A549 (cell line): ENCODE measurements at regions not wholly inside any gene's neighbourhood (a gene's known extent, or its start where the extent isn't known, plus 50 kb on each side); places are given as distances from the start of the nearest gene placed in this dataset.

ENCODE experiments used
- ATAC-seq, 2 experiments: fragments of 200-7000 bp in 1 of 2; fragments of >200 bp in 1 of 2; cut with Nextera tagmentation in 1 of 2; cut with Tn5 transposase in 1 of 2; 3 replicates each; pipeline versions ENCODE4 v1.8.0 to v1.9.1; 2018 to 2020; ENCODE audit warnings: mild to moderate bottlenecking in 1 of 2, moderate library complexity in 1 of 2
- CTCF ChIA-PET: fragments of 300-600 bp; sonication (Branson Sonifier 250); formaldehyde crosslinking; extraction: SDS; loops from one replicate; lab custom pipeline; 2021; ENCODE audit warnings: antibody characterized with exemption, inconsistent platforms; lab: Yijun Ruan, JAX
- POLR2A ChIA-PET: fragments of 350-600 bp; formaldehyde crosslinking; extraction: SDS; loops from one replicate; lab custom pipeline; 2021; ENCODE audit warnings: antibody characterized with exemption, inconsistent platforms; lab: Yijun Ruan, JAX
- DNase-seq, 2 experiments: peaks; one replicate each; pipeline versions ENCODE4 v3.0.0 to v3.0.0-alpha.2; 2011 to 2016; ENCODE audit warnings: low read depth in 1 of 2, low spot score in 1 of 2
- FAIRE-seq: peaks from 2 replicates; lab custom pipeline; 2011; peaks lifted over from hg19 to GRCh38; lab: Jason Lieb, UNC
- H3K27ac ChIP-seq, 2 experiments: fragments of >200 bp; sonication (Bioruptor Twin); formaldehyde crosslinking; 3 replicates each; pipeline ENCODE4 v1.5.1; 2016 to 2017
- H3K4me1 ChIP-seq: fragments of >200 bp; sonication (Bioruptor Twin); formaldehyde crosslinking; 3 replicates; pipeline ENCODE4 v1.6.1; 2016
- H3K4me2 ChIP-seq: fragments of >200 bp; sonication (Bioruptor Twin); formaldehyde crosslinking; 3 replicates; pipeline ENCODE4 v1.6.1; 2016
- H3K4me3 ChIP-seq: fragments of >200 bp; sonication (Bioruptor Twin); formaldehyde crosslinking; 3 replicates; pipeline ENCODE4 v1.5.1; 2016
- H3K9me3 ChIP-seq: fragments of >200 bp; sonication (Bioruptor Twin); formaldehyde crosslinking; 3 replicates; pipeline ENCODE4 v1.6.1; 2016
- BHLHE40 ChIP-seq: IDR thresholded peaks from 2 replicates; pipeline ENCODE4 v1.6.1; 2012; ENCODE audit warnings: low read depth, low read length, inconsistent platforms
- CHD4 ChIP-seq: fragments of 200-600 bp; sonication (generic); IDR thresholded peaks from 2 replicates; pipeline ENCODE4 v1.6.1; 2016; ENCODE audit warnings: antibody characterized with exemption, mild to moderate bottlenecking, borderline replicate concordance
- EHF ChIP-seq: fragments of 250-450 bp; sonication (Bioruptor Pico); IDR thresholded peaks from 2 replicates; pipeline ENCODE4 v1.5.0; 2020; ENCODE audit warnings: mild to moderate bottlenecking
- FOXS1 ChIP-seq: fragments of 250-450 bp; sonication (Bioruptor Pico); IDR thresholded peaks from 2 replicates; pipeline ENCODE4 v1.5.0; 2020; ENCODE audit warnings: mild to moderate bottlenecking, moderate library complexity
- GATA3 ChIP-seq: IDR thresholded peaks from 2 replicates; pipeline ENCODE4 v1.6.1; 2012; ENCODE audit warnings: borderline replicate concordance
- HEYL ChIP-seq: fragments of 250-450 bp; sonication (Bioruptor Pico); IDR thresholded peaks from 2 replicates; pipeline ENCODE4 v1.8.0; 2021; ENCODE audit warnings: mild to moderate bottlenecking, moderate library complexity
- HOXA7 ChIP-seq: fragments of 250-450 bp; sonication (Bioruptor Pico); IDR thresholded peaks from 2 replicates; pipeline ENCODE4 v1.5.0; 2020; ENCODE audit warnings: mild to moderate bottlenecking, moderate library complexity
- HOXB13 ChIP-seq: fragments of 250-450 bp; sonication (Bioruptor Pico); IDR thresholded peaks from 2 replicates; pipeline ENCODE4 v1.5.0; 2020; ENCODE audit warnings: low read depth, mild to moderate bottlenecking, moderate library complexity
- HOXB5 ChIP-seq: fragments of 250-450 bp; sonication (Bioruptor Pico); IDR thresholded peaks from 2 replicates; pipeline ENCODE4 v1.5.0; 2020; ENCODE audit warnings: mild to moderate bottlenecking, moderate library complexity
- JUN ChIP-seq, 2 experiments: fragments of >200 bp; sonication (Bioruptor Twin); formaldehyde crosslinking; IDR thresholded peaks; 2 replicates in 1 of 2; 3 replicates in 1 of 2; pipeline ENCODE4 v1.6.1; 2016 to 2017
- JUNB ChIP-seq: fragments of >200 bp; sonication (Bioruptor Twin); formaldehyde crosslinking; IDR thresholded peaks from 2 replicates; pipeline ENCODE4 v1.6.1; 2016
- KDM1A ChIP-seq: fragments of 200-600 bp; sonication (generic); IDR thresholded peaks from 2 replicates; pipeline ENCODE4 v1.6.1; 2016; ENCODE audit warnings: low read depth, mild to moderate bottlenecking
- KDM5A ChIP-seq: fragments of 200-600 bp; sonication (generic); IDR thresholded peaks from 2 replicates; pipeline ENCODE4 v1.6.1; 2016; ENCODE audit warnings: antibody characterized with exemption, mild to moderate bottlenecking
- MAZ ChIP-seq: fragments of 150-350 bp; IDR thresholded peaks from 2 replicates; pipeline ENCODE4 v1.6.1; 2014; ENCODE audit warnings: antibody characterized with exemption, low read depth, low read length, borderline replicate concordance
- NPAS2 ChIP-seq: fragments of 250-450 bp; sonication (Bioruptor Pico); IDR thresholded peaks from 2 replicates; pipeline ENCODE4 v1.8.0; 2022; ENCODE audit warnings: mild to moderate bottlenecking, moderate library complexity, borderline replicate concordance
- NR3C1 ChIP-seq: fragments of >200 bp; sonication (Bioruptor Twin); formaldehyde crosslinking; IDR thresholded peaks from 3 replicates; pipeline ENCODE4 v1.6.1; 2017
- POLR2AphosphoS2 ChIP-seq: conservative IDR thresholded peaks from 2 replicates; pipeline ENCODE4 v1.6.1; 2012; ENCODE audit warnings: low read length, improper control_type of control experiment, inconsistent platforms
- RCOR1 ChIP-seq: fragments of 150-350 bp; IDR thresholded peaks from 2 replicates; pipeline ENCODE4 v1.6.1; 2014; ENCODE audit warnings: antibody characterized with exemption, low read length, low read depth
- RFX5 ChIP-seq: fragments of 450-650 bp; IDR thresholded peaks from 2 replicates; pipeline ENCODE4 v1.7.1; 2014; ENCODE audit warnings: antibody characterized with exemption, mild to moderate bottlenecking, moderate library complexity
- RNF2 ChIP-seq: fragments of 200-600 bp; sonication (generic); IDR thresholded peaks from 2 replicates; pipeline ENCODE4 v1.6.1; 2016; ENCODE audit warnings: low read depth, mild to moderate bottlenecking, antibody characterized with exemption, moderate library complexity, borderline replicate concordance
- SREBF2 ChIP-seq: fragments of 450-650 bp; IDR thresholded peaks from 2 replicates; pipeline ENCODE4 v1.6.1; 2014; ENCODE audit warnings: mild to moderate bottlenecking, moderate library complexity
- TP53 ChIP-seq: fragments of 250-450 bp; sonication (Bioruptor Pico); IDR thresholded peaks from 2 replicates; pipeline ENCODE4 v1.5.0; 2021; ENCODE audit warnings: mild to moderate bottlenecking, moderate library complexity
- ZC3H11A ChIP-seq: fragments of 450-650 bp; IDR thresholded peaks from 2 replicates; pipeline ENCODE4 v1.6.1; 2014; ENCODE audit warnings: antibody characterized with exemption, mild to moderate bottlenecking
- ZSCAN20 ChIP-seq: fragments of 250-450 bp; sonication (Bioruptor Pico); IDR thresholded peaks from 2 replicates; pipeline ENCODE4 v1.8.0; 2022; ENCODE audit warnings: mild to moderate bottlenecking, moderate library complexity
- WGBS: methylation state at CpG from one replicate; pipeline ENCODE4 v1.1.6; 2017; ENCODE audit errors: missing lambda C conversion rate; 5-methylcytosine and 5-hydroxymethylcytosine counted together
- TF ChIP-seq, protein P1 (sequence below): fragments of 250-450 bp; sonication (Bioruptor Pico); IDR thresholded peaks from 2 replicates; pipeline ENCODE4 v1.5.0; 2020; ENCODE audit warnings: low read depth, mild to moderate bottlenecking, moderate library complexity
- TF ChIP-seq, protein P2 (sequence below): IDR thresholded peaks from 2 replicates; pipeline ENCODE4 v1.6.1; 2012

DNA sequence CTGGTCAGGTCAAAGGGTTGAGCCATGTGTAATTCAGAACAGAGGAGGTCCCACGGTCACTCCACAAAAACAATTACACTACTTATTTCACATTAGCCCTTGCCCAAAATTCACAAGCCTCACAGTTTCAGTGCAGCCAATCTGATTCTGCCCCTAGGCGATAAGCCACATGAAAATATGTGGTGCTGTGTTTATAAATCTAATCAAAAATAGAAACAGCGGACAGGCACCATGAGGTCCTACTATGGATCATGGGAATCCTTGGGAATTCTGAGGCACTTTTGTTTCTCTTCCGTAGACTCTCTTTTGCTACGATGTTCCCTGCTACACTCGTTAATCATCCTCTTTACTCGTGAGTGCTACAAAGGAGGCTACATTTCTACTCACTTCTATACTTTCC is 476.1 kb downstream of the TFAP2A start (continued):
- TF ChIP-seq KDM5A: no peak
- TF ChIP-seq RCOR1: no peak
- TF ChIP-seq BHLHE40: no peak
- TF ChIP-seq POLR2AphosphoS2: no peak
- no peak for TF ChIP-seq MAZ

DNA sequence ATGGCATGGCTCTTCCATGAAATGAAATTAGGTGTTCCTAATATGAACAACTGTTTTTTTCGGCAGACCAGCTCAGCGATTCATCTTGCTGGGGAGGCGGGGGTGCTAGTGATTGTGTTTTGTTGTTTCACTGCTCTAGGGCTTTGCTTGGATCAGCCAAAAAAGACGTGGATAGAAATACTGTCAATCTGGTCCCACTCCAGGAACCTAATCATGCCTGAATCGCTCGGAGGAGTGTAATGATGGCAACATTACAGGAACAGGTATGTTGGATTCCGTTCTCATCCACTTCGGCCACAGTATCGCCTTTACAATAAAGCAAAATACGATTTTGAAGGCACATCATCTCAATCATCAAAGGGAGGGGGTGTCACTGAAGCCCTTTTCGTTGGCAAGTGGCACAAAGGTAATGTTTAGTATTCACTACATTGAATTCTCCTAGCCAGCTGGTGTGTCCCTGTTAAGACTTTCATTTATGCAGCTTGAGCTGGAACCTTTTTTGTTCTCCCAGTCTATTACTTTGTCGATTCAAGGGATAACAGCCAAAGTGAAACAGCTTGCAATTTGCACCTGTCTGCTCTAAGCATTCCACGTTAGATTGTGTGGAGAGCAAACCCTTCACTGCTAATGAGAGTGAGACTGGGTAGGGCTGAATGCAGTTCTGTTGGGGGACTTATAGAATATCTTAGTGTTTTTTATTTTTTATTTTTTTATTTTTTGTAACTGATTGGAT is 477.7 kb downstream of the TFAP2A start:
- no peak for ATAC-seq
- CTCF ChIA-PET: interaction anchor here (0.6 to 1.7 kb wide), 2 partner anchors 24 to 298 kb away, joined by 3 to 4 read pairs; no protein-coding TSS in a partner anchor
- POLR2A ChIA-PET: no interaction called here
- no peak overlapping the region for H3K4me2 ChIP-seq
- no peak overlapping the region for H3K4me3 ChIP-seq
- DNase-seq: no peak
- 76% methylated on average over 13 of the region's 13 CpGs for WGBS
- H3K27ac ChIP-seq: no peak overlapping the region
- H3K9me3 ChIP-seq: no peaks in the 10 kb centered on the region
- FAIRE-seq: no peak
- H3K4me1 ChIP-seq: peaks cover 3% of the 10 kb centered on the region; the same call in 1 of the 3 replicates
- TF ChIP-seq JUNB (no peak), EHF (CRISPR knock-in tag) (no peak), TP53 (no peak), HOXA7 (CRISPR knock-in tag) (no peak), POLR2AphosphoS2 (no peak), ZC3H11A (no peak), RFX5 (no peak), HOXB5 (no peak), HOXB13 (CRISPR knock-in tag) (no peak), NR3C1 (no peak), FOXS1 (CRISPR knock-in tag) (no peak), JUN (IDR thresholded peaks at IDR 0.05) (no peak)

DNA sequence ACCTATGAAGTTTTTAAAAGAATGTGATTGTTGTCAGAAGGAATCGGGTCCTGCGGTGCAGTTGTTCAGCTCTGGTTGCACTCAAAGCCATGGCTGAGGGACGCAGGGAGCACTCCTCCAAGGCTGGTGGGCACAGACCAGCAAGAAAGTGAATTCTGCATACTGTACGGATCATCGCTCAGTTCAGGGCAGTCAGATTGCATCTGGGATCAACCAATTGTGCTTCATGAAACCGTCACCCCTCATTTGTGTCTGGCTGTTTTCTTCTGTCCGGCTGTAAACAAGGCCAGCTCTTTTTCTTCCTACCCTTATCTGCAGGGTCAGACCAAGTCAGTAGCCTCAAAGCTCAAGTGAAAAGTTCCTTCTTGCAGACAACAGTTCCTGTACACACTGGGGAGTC is 478.3 kb downstream of the TFAP2A start:
- Histone ChIP-seq H3K4me3 (no peak overlapping the region), H3K9me3 (no peaks in the 10 kb centered on the region), H3K4me1 (peaks cover 3% of the 10 kb centered on the region; the same call in 1 of the 3 replicates), H3K27ac (no peak overlapping the region), H3K4me2 (no peak overlapping the region)
- 87% methylated on average over 6 of the region's 7 CpGs for WGBS
- ChIA-PET POLR2A (no interaction called here), CTCF (interaction anchor here (1.7 kb wide), 1 partner anchor 25 kb away, joined by 3 read pairs; no protein-coding TSS in a partner anchor)
- TF ChIP-seq ZSCAN20 (CRISPR knock-in tag) (no peak), HEYL (CRISPR knock-in tag) (no peak), SREBF2 (no peak), NPAS2 (CRISPR knock-in tag) (no peak), POLR2AphosphoS2 (no peak), GATA3 (no peak), CHD4 (no peak), RNF2 (no peak), KDM1A (no peak)
- TF ChIP-seq, protein P1, sequence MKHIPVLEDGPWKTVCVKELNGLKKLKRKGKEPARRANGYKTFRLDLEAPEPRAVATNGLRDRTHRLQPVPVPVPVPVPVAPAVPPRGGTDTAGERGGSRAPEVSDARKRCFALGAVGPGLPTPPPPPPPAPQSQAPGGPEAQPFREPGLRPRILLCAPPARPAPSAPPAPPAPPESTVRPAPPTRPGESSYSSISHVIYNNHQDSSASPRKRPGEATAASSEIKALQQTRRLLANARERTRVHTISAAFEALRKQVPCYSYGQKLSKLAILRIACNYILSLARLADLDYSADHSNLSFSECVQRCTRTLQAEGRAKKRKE (CRISPR knock-in tag): no peak
- TF ChIP-seq, protein P2, sequence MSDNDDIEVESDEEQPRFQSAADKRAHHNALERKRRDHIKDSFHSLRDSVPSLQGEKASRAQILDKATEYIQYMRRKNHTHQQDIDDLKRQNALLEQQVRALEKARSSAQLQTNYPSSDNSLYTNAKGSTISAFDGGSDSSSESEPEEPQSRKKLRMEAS: no peak
- no peak for DNase-seq
- ATAC-seq: no peak
- no peak for FAIRE-seq
